HG02571 (cell line): ENCODE measurements at regions not wholly inside any gene's neighbourhood (a gene's known extent, or its start where the extent isn't known, plus 50 kb on each side); places are given as distances from the start of the nearest gene placed in this dataset.
"Not testable (repeated sequence)": the region's sequence is repeated elsewhere in the genome, so short reads cannot be mapped to it uniquely, and the experiment has no call there.

Experiments used
- ATAC-seq: cut with Tn5 transposase; IDR thresholded peaks from one replicate; pipeline ENCODE4 v1.9.1; 2021; ENCODE audit warnings: mild to moderate bottlenecking, moderate library complexity; ENCODE audit not compliant: unreplicated experiment

GRCh38 chr15:96125721-96126415 is 204.6 kb upstream of the NR2F2 start:
- no peak for ATAC-seq

GRCh38 chr15:96126859-96127258 is 203.6 kb upstream of the NR2F2 start:
- no peak for ATAC-seq

- ATAC-seq = no peak
Measured at GRCh38 chr15:96130734-96131133, 199.8 kb upstream of the NR2F2 start.

- no peak for ATAC-seq
Measured at GRCh38 chr15:96132126-96132525, 198.4 kb upstream of the NR2F2 start.

- no peak for ATAC-seq
Measured at GRCh38 chr15:96135166-96136093, 195.1 kb upstream of the NR2F2 start.

GRCh38 chr15:96138985-96139384 is 191.5 kb upstream of the NR2F2 start:
- ATAC-seq = no peak

GRCh38 chr15:96142498-96142897 is 188.0 kb upstream of the NR2F2 start:
- no peak for ATAC-seq

- no peak for ATAC-seq
Measured at GRCh38 chr15:96144734-96145133, 185.8 kb upstream of the NR2F2 start.

GRCh38 chr15:96146726-96147125 is 183.8 kb upstream of the NR2F2 start:
- no peak for ATAC-seq

- no peak for ATAC-seq
Measured at GRCh38 chr15:96147267-96147666, 183.2 kb upstream of the NR2F2 start.

GRCh38 chr15:96150254-96150653 is 180.2 kb upstream of the NR2F2 start:
- no peak for ATAC-seq

GRCh38 chr15:96151749-96152148 is 178.8 kb upstream of the NR2F2 start:
- not testable (repeated sequence) for ATAC-seq

- no peak for ATAC-seq
Measured at GRCh38 chr15:96153929-96154328, 176.6 kb upstream of the NR2F2 start.

- ATAC-seq = no peak
Measured at GRCh38 chr15:96158938-96159337, 171.6 kb upstream of the NR2F2 start.

GRCh38 chr15:96160269-96160668 is 170.2 kb upstream of the NR2F2 start:
- no peak for ATAC-seq

GRCh38 chr15:96160800-96161199 is 169.7 kb upstream of the NR2F2 start:
- no peak for ATAC-seq

- ATAC-seq = no peak
Measured at GRCh38 chr15:96162322-96162721, 168.2 kb upstream of the NR2F2 start.

GRCh38 chr15:96165081-96165480 is 165.4 kb upstream of the NR2F2 start:
- no peak for ATAC-seq

GRCh38 chr15:96165775-96166174 is 164.7 kb upstream of the NR2F2 start:
- no peak for ATAC-seq

GRCh38 chr15:96166223-96167200 is 164.0 kb upstream of the NR2F2 start:
- ATAC-seq = no peak

- ATAC-seq = not testable (repeated sequence)
Measured at GRCh38 chr15:96170616-96170978, 159.9 kb upstream of the NR2F2 start.
